Esophagus muscularis mucosa (tissue), 3 donors: ENCODE measurements at regions not wholly inside any gene's neighbourhood (a gene's known extent, or its start where the extent isn't known, plus 50 kb on each side); places are given as distances from the start of the nearest gene placed in this dataset.

Experiments
- CTCF ChIP-seq, 3 experiments: fragments of 200-600 bp in 2 of 3; fragments of 450-650 bp in 1 of 3; sonication (generic) in 2 of 3; IDR thresholded peaks; one replicate each; pipeline ENCODE4 v1.5.1; 2017 to 2019; ENCODE audit warnings: antibody characterized with exemption in 3 of 3, mild to moderate bottlenecking in 2 of 3, moderate library complexity in 1 of 3
- POLR2AphosphoS5 ChIP-seq, 2 donors: sonication (generic); formaldehyde crosslinking; IDR thresholded peaks; one replicate each; pipeline ENCODE4 v1.6.1; 2017; ENCODE audit warnings: antibody characterized with exemption in 2 of 2

DNA sequence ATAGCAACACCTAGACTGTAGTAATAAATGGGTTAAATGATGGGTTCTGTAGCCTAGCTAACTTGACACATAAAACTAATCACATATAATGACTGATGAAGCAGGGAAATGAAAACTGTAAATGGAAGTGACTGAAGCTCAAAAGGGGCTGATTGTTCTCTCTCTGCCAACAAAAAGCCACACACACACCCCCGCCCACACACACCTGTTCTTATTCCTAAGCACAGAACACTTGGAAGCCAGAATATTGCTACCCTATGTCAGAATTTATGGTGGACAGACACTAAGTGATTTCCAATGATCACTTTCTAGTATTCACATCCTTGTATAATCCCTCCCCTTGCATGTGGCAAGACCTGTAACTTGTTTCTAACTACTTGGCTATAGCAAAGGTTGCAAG lies 603.5 kb downstream of the UTRN start:
- no peak for TF ChIP-seq POLR2AphosphoS5 (IDR thresholded peaks at IDR 0.05)
- TF ChIP-seq CTCF (IDR thresholded peaks at IDR 0.05): no peak
